ENCODE measurements at regions not wholly inside any gene's neighbourhood (a gene's known extent, or its start where the extent isn't known, plus 50 kb on each side); places are given as distances from the start of the nearest gene placed in this dataset.

DNA sequence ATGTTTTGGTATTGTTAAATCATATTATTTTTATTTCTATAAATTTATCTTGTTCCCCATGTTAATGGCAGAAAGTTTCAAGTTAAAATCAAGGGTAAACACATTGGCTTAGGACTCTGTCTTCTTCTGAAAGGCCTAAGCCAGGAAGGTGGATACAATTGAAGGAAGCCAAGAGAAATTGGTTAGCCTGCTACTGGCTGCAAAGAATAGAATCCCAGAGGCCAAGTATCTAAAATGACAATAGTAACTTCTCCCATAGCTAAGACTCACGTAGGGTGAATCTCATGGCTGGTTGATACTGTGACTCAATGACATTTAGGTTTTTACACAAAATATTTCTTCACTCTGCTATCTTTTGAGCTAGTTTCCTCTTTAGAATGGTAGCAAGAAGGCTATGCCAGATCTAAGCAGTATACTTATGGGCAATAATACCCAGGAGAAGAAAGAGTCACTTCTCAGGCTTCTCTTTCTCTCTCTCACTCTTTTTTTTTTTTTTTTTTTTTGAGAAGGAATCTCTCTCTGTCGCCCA, 621.5 kb upstream of the TBL1XR1 start:
- no peak for DNase-seq (ENCODE audit: low spot score)

DNA sequence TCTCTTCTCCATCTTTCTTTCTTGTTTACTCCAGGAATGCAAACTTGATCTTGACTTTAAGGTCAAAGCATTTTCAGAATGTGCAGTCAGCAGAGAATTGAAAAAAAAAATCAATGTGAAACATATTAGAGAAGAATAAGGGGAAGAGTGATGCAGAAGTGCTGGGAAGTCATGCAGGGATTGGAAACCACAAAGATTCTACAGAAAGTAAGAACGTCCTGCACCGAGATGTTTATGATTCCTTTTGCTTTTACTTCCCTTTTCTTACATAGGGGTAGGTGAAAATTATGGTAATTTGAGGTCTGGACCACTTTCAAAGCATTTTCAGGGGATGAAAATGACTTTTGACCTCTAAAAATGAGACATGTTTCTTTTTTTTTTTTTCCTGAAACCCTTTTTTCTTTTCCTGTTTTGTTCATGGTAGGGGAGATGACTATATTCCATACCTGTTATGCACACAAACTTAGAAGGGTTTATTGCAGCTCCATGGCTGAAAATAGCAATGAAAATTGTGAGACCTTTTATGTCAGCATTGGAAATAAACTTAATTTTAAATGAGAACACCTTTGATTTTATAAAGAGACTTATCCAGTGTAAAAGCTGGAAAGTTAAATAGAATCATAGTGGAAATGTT, 623.5 kb upstream of the TBL1XR1 start:
- DNase-seq (ENCODE audit: low spot score) = no peak

DNA sequence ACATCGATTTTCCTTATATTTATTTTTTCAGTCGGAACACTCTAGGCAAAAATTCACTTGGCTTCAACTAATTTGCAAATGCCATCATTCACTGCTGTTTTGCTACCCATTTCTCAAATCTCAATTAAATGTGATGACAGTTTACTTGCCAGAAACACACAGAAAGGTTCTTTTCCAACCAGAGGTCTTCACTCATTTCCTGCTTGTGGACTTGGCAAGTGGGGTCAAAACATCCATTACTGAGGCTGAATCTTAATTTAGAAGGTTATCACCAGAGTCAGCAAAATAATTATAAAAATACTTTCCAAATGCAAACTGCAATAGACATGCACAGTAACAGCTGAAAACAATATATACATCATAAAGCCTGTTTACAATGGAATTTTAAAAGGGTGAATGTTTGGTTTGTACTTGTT, 625.4 kb upstream of the TBL1XR1 start:
- no peak for DNase-seq (ENCODE audit: low spot score)

DNA sequence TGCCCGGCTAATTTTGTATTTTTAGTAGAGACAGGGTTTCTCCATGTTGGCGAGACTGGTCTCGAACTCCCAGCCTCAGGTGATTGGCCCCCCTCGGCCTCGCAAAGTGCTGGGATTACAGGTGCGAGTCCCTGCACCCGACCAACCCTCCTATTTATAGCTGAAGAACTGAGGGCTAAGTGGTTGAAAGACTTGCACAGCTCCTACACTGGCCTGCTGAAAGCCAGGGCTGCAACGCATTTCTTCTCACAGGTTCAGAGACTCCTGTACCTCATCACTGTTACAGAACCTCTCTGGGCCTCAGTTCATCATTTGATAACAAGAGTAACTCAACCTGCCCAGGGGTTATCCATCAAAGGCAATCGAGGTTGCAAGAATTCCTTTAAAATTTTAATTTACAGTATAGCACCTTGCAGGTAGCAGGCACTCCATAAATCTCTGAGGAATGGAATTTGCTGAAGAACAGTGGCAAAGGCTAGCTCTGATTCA, 626.5 kb upstream of the TBL1XR1 start:
- no peak for DNase-seq (ENCODE audit: low spot score)

DNA sequence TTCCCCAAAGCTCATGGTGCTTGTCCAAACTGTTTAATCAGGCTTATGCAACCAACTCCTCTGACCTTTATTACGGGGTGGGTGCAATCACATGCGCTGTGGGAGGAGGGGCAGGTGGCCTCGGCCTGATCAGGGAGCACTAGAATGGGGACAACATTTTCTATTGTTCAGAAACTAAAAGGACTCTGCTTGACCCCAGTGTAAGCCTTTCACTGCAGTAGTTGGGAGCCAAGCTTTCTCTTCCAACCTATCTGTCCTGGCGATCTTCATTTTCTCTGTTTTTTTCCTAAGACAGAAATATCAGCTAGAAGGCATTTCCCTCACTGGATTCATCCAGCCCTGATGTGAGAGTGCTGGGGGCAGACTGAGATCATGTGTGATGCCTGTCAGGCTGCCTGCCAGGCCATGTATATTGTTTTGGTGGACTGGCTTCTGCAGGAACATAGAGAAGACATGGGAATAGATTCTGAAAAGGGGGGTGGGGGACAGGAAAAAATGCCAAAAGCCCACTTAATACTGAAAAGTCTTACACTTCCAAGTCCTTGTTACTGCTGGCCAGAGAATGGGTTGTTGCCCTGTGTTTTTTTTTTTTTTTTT, 627.0 kb upstream of the TBL1XR1 start:
- DNase-seq (ENCODE audit: low spot score) = no peak

DNA sequence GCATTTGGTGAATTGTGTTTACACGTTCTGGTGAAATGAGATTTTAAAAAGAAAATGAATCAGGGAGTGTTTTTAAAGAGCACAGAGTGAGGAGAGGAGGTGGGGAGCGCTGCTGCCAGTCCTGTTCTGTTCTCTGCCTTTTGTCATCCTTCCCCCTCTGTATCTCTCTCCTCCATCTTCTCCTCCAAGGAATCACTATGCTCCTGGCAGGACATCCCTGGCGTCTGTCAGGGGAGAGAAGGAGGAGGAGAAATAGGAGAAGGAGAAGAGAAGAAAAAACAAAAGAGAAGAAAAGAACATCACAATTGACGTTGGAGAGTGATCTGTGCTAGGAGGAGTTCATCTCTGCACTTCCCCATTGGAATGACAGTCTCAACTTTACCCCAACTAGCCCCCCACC, 627.6 kb upstream of the TBL1XR1 start:
- no peak for DNase-seq (ENCODE audit: low spot score)

DNA sequence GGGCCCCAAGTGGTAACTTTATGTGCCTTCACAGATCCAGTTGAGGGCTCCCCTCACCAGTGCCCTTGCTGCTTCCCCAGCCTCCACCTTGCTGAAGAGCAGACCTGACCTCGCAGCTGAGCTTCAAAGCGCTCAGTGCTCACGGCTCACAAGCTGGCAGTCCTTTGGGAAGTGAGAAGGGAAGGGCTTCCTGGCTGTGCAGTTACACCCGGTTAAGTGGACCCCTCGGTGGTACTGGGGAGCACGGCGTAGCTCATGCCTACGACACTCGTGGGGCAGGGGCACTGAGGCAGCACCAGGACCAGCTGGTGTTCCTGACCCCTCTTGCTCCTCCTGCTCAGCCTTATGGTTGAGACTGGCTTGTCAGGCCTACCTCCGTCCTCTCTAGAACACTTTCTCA, 629.0 kb upstream of the TBL1XR1 start:
- DNase-seq (ENCODE audit: low spot score) = no peak

DNA sequence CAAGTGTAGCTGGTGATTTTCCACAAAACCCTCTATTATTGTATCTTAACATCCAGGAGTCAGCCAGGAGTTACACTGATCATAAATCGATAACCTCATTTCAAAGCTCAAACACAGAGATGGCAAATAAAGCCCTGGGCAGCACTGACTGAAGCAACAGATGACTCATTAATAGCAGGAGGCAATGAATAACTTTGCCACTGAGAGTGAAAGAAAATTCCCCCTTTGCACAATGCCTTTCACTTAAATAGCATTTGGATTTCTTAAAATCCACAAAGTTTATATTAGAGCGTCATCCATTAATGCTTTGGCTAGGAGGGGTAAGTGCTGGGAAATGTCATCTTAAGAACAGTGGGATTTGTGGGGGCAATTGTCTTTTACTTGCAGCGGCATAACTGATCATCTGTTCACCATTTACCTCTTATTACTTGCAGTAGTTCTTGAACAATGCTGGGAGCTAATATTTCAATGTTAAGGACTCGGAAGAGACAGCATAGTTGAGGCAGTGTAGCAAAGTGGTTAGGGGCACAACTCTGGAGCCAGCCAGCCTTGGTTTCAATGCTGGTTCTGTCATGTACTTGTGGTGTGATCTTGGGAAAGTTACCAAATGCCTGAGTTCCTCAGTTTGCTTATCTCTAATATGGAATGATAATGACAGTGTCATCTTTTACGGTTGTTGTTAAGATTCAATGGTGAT, 630.4 kb upstream of the TBL1XR1 start:
- DNase-seq (ENCODE audit: low spot score) = no peak

DNA sequence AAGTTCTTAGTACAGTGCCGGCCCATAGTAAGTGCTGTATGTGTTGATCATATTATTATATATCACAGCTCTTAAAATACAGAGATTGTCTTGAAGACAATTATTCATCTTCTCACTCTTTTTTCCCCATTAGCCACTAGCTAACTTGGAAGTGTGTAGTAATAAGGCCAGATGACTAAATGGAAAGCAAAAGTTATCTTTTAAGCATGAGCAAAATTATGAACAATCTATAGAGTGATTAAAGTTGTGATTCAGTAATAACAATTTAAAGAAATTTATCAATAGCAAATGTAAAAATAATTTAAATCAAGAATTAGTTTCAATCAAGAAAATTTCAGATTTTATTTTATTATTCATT, 630.9 kb upstream of the TBL1XR1 start:
- no peak for DNase-seq (ENCODE audit: low spot score)

DNA sequence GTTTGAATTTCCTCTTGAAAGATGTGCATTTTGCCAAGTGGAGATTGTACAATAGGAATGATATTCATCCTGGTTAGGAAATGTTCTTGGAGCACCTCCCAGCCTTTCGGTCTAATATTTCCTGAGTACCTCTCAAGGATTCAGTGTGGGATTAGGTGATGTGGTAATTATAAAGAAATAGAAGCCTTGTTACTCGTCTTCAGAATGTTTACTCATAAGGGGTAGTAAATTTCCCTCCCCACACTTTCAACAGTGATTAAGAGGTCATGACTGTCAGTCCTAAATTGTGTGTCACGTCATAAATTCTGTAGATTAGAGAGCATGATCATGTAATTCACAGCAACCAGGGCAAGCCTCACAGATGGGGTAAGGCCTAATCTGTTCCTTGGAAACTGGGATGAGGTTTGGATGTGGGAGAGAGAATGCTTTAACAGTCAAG, 633.1 kb upstream of the TBL1XR1 start:
- DNase-seq (ENCODE audit: low spot score) = no peak

DNA sequence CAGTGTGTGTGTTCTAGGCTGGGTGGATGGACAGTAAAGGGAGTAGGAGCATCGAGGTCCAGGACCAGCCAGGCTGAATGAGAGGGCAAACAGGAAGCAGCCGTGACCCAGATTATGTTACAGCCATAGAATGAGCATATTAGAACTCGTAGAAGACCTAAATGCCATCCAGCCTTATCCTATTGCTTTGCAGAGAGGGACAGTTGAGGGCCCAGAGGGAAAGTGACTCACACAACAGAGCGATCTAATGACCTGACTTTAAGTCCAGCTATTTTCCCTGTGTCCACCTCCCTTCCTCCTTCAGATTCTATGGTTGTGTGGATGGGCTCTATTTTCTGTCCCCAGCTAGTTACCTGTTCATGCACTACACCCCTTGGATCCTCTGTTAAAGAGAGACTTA, 634.1 kb upstream of the TBL1XR1 start:
- DNase-seq (ENCODE audit: low spot score) = no peak

DNA sequence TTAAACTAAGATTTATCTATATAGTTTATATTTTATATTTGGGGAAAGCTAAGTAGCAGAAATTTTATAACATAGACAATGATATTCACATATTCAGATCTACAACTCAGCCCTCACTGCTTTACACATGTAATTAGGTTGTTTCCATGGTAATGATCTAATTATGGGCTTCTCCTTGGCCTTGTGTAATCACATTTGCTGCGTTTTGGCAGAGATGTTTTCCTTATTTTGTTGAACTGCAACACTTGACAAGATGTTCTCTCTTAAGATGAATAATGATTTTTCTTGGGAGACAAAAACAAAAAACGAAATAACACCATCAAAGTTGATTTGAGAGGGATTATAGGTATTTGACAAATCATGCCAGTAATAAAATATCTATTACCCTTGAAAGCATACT, 635.6 kb upstream of the TBL1XR1 start:
- no peak for DNase-seq (ENCODE audit: low spot score)

DNA sequence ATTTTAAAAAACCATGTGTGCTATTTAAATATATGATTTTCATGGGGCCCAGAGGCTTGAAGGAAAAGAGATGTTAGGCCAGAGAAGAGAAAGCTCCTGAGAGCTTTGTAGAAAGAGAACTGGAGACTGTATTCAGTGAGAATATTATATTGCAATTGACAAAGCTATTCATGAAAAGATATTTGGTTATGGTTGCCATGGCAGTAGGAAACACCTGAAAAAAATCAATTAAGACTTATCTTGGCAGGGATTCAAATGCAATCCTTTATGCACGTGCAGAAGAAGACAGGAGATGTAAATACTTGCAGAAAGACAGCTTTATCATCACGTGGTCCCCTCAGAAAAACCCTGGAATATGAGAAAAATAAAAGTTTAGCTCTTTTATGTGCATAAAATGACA, 636.0 kb upstream of the TBL1XR1 start:
- no peak for DNase-seq (ENCODE audit: low spot score)

DNA sequence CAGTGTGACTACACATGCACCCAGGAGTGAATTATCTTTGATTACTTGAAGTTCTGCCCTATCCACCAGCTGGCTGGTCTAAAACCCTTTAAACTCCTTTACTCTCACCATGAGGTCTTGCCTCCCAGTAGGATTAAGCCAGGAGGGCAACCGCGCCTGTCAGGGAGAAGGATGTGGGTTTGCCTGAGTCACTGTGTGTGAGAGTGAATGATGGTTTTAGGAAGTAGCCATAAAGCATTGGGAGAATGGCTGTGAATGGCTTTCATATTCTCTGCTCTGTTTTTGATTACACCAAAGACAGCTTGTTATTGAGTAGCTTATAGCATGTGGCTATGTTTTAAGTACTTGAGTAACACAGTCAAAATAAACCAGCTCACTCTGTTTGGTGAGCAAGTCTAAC, 637.7 kb upstream of the TBL1XR1 start:
- no peak for DNase-seq (ENCODE audit: low spot score)

DNA sequence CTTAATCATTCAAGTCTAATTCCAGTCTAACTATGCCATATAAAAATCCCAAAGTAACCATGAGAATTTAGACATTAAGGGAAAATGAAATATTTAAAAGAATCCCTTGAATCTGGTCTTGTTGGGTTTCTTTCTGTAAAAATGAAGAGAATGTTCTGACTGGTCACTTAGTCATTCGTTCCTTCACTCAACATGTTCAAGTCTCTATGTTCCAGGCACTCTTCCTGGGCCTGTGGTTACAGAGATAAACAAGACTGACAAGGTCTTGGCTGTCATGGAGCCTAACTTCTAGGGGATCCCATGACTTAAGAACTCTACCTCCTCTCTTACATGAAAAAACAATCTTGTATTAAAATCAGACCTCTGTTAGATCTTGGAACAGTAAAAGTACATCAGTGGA, 638.6 kb upstream of the TBL1XR1 start:
- no peak for DNase-seq (ENCODE audit: low spot score)

DNA sequence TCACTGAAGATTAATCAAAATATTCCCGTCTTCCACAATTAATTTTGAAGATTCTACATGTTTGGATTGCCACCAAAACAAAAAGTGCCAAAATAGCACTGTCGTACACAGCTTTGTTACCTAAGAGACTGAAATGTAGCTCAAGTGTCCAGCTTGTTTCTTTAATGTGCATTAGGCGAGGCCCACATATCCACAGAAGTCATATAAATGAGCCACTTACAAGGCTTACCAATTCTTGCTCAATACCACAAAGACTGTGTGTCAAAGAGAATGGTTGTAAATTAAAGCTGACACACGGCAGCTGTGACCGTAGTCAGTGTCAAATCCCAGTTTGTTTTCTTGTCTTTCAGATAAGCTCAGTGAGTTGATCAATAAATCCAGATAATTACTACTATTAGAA, 639.4 kb upstream of the TBL1XR1 start:
- no peak for DNase-seq (ENCODE audit: low spot score)

DNA sequence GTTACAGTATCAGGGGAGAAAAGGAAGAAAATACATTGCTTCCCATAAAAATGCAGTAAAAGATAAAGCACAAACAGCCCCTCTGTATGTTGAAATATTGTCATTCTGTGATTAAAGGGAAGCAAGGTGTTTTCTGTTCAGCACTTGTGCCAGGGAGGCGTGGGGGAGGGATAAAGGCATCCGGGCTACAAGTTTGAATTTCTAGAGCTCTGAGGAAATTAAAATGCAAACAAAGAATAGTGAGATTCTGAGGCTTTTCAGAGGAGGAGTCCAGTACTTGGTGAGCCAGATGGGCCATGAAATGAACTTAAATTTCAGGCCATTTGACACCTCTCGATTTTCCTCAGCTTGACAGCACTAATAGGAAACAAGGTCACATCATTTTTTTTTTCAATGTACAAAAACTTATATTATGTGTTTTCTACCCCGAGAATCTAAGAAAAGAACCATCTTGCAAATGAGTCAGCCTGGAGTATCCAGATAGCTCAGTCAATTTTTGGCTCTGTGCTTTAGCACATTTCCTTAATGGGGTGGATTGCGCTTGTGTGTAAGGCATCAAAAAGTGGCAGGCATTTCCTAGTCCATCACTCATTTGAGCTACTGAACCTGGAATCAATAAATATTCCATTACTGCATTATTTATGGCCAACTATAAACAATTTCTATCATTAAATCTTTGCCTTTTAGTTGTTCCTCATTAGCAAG, 640.8 kb upstream of the TBL1XR1 start:
- no peak for DNase-seq (ENCODE audit: low spot score)

DNA sequence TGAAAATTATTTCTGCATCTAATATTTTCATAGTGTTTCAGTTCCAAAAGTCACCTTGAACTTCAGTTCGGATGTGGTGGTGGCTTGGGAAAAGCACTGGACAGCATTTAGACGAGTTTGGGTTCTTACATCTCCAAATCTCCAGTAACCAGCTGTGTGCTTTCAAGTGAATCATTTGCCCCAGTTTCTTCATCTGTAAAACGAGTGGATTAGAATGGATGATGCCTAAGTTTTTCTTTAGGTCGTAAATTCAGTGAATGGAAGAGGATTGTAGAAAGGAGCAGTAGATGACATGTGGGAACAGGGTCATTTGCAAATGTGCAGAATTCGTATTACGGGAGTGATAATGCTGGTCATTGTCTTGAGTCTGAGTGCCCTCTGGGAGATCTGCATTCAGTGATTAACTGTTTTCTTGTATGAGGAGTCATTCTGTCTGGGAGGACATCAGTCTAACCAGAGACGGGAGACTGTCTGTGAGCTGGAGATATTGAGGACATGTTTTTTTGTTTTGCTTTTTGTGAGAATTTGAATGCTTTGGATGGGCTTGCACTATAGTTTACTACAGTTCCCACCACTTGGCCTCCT, 641.6 kb upstream of the TBL1XR1 start:
- DNase-seq (ENCODE audit: low spot score) = no peak

DNA sequence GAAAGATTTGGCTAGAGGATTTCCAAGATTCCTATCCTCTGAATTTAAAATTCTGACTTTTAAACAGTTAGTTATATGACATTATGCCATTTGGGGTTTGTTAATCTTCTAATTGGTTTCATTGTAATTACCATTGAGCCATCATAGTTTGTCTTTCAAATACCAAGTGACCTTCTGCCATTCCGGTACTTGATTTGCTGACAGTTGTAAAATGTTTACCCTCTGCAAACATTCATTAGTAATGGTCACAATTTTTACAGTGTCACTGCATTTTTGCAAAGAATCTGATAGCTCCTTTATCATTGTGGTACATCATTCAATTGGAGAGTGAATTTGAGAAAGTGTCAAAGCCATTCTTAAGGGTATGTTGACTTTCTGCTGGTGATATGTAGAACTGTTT, 645.0 kb upstream of the TBL1XR1 start:
- DNase-seq (ENCODE audit: low spot score) = no peak

DNA sequence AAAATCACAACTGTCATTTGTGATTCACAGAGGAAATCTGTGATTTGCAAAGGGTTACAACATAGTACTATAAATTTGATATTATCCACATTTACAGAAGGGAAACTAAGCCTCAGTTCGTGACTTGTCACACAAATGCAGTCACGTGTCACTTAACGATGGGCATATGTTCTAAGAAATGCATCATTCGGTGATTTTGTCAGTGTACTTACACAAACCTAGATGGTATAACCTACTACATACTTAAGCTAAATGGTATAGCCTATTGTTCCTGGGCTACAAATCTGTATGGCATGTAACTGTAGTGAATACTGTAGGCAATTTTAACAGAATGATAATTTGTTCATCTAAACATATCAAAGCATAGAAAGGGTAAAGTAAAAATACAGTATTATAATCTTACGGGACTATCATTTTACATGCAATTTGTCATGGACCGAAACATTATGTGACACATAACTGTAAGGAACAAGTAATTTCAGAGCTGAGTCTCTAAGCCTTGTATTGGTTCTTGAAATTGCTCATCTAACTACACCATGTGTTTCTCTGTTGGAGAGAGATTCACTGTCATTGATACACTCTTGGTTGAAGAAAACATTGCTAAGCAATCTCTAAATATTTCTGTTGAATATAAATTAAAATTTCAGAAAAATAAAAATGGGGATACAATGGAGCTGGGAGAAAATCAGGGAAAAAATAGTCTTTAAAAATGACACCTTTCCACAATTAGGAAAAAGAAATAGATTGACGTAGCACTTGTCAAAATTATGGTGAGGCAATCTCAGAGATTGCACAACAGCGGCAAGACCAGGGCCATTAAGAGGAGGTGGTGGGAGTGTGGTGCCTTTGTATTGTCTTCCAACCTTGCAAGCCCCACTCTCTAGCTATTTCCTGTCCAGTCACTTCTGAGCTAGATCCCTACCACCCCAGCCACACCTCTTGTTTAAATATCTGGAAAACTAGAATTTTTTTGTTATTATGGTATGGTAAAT, 645.8 kb upstream of the TBL1XR1 start:
- no peak for DNase-seq (ENCODE audit: low spot score)
